HG03280 (cell line): ENCODE measurements at regions not wholly inside any gene's neighbourhood (a gene's known extent, or its start where the extent isn't known, plus 50 kb on each side); places are given as distances from the start of the nearest gene placed in this dataset.

Experiments
- ATAC-seq: cut with Tn5 transposase; IDR thresholded peaks from one replicate; pipeline ENCODE4 v1.9.1; 2021; ENCODE audit warnings: mild to moderate bottlenecking, moderate library complexity; ENCODE audit not compliant: unreplicated experiment

- no peak for ATAC-seq
These were observed 71.3 kb downstream of the RPE65 start for GRCh38 chr1:68378296-68379084.

GRCh38 chr1:68377098-68377497 is 72.7 kb downstream of the RPE65 start:
- ATAC-seq: no peak

- ATAC-seq: no peak
These were observed 73.3 kb downstream of the RPE65 start for GRCh38 chr1:68376441-68376840.

- no peak for ATAC-seq
These were observed 73.8 kb downstream of the RPE65 start for GRCh38 chr1:68375919-68376318.

- ATAC-seq: no peak
These were observed 76.6 kb downstream of the RPE65 start for GRCh38 chr1:68373173-68373572.

GRCh38 chr1:68372487-68372886 is 77.3 kb downstream of the RPE65 start:
- no peak for ATAC-seq

GRCh38 chr1:68370101-68370915 is 79.4 kb downstream of the RPE65 start:
- no peak for ATAC-seq

GRCh38 chr1:68366572-68366971 is 83.2 kb downstream of the RPE65 start:
- no peak for ATAC-seq

GRCh38 chr1:68365709-68366382 is 83.9 kb downstream of the RPE65 start:
- ATAC-seq: no peak

GRCh38 chr1:68363339-68363738 is 86.4 kb downstream of the RPE65 start:
- ATAC-seq: no peak

- ATAC-seq: no peak
These were observed 88.3 kb downstream of the RPE65 start for GRCh38 chr1:68361346-68361910.

GRCh38 chr1:68359045-68359444 is 90.7 kb downstream of the RPE65 start:
- no peak for ATAC-seq

GRCh38 chr1:68358439-68358838 is 91.3 kb downstream of the RPE65 start:
- no peak for ATAC-seq

- no peak for ATAC-seq
These were observed 94.1 kb downstream of the RPE65 start for GRCh38 chr1:68355614-68356013.

- ATAC-seq: no peak
These were observed 97.6 kb downstream of the RPE65 start for GRCh38 chr1:68352202-68352601.

GRCh38 chr1:68347415-68347814 is 102.3 kb downstream of the RPE65 start:
- ATAC-seq: peak; percentile 91

GRCh38 chr1:68346188-68346808 is 103.5 kb downstream of the RPE65 start:
- no peak for ATAC-seq

GRCh38 chr1:68344208-68344607 is 105.5 kb downstream of the RPE65 start:
- ATAC-seq: no peak

GRCh38 chr1:68340951-68341350 is 108.6 kb upstream of the WLS start:
- ATAC-seq: no peak

GRCh38 chr1:68339505-68339904 is 107.2 kb upstream of the WLS start:
- no peak for ATAC-seq

- no peak for ATAC-seq
These were observed 105.8 kb upstream of the WLS start for GRCh38 chr1:68338081-68338480.
